22Rv1 (cell line): ENCODE measurements at regions not wholly inside any gene's neighbourhood (a gene's known extent, or its start where the extent isn't known, plus 50 kb on each side); places are given as distances from the start of the nearest gene placed in this dataset.

Source experiments
- ZFX ChIP-seq: fragments of 450-650 bp; IDR thresholded peaks from 2 replicates; pipeline ENCODE4 v1.6.1; 2017; ENCODE audit warnings: antibody characterized with exemption, borderline replicate concordance
- TF ChIP-seq, protein P1 (sequence below): fragments of 450-650 bp; IDR thresholded peaks from 2 replicates; pipeline ENCODE4 v1.5.1; 2017; ENCODE audit warnings: mild to moderate bottlenecking

DNA sequence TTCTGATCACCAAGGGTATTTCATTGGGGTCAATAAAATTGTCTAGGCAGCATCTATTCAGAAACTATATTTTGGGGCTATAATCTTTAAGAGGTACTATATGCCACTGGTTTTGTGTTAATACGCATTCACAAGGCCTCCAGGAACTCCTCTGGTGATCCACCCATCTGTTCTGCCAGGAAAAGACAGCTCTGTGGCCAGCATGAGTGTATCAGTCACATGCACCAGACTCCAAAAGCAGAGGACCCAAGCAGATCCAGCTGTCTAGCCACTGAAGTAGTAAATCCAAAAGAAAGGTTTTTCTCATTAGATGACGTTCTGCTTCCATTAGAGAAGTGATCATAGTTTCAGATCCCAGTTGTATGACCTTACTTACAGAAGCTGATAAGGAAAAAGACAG is 199.6 kb upstream of the CELF2 start:
- TF ChIP-seq, protein P1, sequence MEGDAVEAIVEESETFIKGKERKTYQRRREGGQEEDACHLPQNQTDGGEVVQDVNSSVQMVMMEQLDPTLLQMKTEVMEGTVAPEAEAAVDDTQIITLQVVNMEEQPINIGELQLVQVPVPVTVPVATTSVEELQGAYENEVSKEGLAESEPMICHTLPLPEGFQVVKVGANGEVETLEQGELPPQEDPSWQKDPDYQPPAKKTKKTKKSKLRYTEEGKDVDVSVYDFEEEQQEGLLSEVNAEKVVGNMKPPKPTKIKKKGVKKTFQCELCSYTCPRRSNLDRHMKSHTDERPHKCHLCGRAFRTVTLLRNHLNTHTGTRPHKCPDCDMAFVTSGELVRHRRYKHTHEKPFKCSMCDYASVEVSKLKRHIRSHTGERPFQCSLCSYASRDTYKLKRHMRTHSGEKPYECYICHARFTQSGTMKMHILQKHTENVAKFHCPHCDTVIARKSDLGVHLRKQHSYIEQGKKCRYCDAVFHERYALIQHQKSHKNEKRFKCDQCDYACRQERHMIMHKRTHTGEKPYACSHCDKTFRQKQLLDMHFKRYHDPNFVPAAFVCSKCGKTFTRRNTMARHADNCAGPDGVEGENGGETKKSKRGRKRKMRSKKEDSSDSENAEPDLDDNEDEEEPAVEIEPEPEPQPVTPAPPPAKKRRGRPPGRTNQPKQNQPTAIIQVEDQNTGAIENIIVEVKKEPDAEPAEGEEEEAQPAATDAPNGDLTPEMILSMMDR = no peak
- TF ChIP-seq ZFX = no peak
